ENCODE measurements at regions not wholly inside any gene's neighbourhood (a gene's known extent, or its start where the extent isn't known, plus 50 kb on each side); places are given as distances from the start of the nearest gene placed in this dataset.

- no peak for DNase-seq (ENCODE audit: low read depth)
Observed at GRCh38 chr5:25823330-25823873, 1178.6 kb upstream of the CDH10 start.

Measured in iris pigment epithelial cell (primary cell).